ENCODE measurements at regions not wholly inside any gene's neighbourhood (a gene's known extent, or its start where the extent isn't known, plus 50 kb on each side); places are given as distances from the start of the nearest gene placed in this dataset.

DNA sequence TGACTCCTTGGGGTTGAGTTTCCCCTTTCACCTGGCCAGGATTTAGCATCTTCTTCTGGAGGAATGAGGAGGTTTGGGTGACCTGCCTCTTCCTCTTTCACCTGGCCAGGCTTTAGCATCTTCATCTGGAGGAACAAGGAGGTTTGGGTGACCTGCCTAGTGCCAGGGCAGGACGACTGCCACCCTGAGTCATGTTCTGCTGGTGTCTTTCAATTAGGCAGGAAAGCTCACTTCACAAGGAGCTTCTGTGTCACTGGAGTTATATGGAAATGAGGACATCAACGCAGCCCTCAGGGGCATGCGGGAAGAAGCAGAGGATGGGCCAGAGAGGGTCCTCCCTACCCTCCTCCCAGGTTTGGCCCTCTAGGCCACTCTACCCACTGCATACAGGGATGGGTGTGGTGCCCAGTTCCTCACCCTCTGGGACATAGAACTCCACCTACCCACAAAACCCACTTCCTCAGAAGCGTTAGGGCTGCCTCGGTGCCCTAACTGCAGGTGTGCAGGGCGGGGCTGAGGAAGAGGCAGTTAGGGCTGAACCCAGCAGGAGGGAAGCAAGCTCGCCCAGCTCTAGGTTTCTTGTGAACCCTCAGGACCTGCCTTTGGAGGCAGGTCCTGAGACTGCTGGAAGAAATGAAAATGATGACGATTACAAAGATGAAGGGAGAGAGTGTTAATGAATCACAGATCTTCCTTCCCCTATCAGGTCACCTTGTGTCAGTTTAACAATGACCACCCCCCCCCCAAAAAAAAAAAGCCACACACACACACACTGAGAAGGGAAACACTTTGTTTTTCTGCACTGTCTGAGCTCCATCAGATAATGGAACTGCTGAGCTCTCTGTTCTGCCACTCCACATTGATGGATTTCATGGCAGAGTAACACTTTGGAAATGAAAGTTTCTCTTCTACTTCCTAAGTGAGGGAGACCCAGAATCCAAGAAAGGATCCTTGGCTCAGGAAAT is 71.0 kb downstream of the ARL4C start:
- TF ChIP-seq, protein P1, sequence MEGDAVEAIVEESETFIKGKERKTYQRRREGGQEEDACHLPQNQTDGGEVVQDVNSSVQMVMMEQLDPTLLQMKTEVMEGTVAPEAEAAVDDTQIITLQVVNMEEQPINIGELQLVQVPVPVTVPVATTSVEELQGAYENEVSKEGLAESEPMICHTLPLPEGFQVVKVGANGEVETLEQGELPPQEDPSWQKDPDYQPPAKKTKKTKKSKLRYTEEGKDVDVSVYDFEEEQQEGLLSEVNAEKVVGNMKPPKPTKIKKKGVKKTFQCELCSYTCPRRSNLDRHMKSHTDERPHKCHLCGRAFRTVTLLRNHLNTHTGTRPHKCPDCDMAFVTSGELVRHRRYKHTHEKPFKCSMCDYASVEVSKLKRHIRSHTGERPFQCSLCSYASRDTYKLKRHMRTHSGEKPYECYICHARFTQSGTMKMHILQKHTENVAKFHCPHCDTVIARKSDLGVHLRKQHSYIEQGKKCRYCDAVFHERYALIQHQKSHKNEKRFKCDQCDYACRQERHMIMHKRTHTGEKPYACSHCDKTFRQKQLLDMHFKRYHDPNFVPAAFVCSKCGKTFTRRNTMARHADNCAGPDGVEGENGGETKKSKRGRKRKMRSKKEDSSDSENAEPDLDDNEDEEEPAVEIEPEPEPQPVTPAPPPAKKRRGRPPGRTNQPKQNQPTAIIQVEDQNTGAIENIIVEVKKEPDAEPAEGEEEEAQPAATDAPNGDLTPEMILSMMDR (IDR thresholded peaks at IDR 0.05; ENCODE audit: poor library complexity, severe bottlenecking): no peak
- TF ChIP-seq EZH2 (IDR thresholded peaks at IDR 0.05; ENCODE audit: borderline replicate concordance, insufficient read depth, low read length, poor library complexity, severe bottlenecking): no peak
- no peak for TF ChIP-seq EP300 (conservative IDR thresholded peaks at IDR 0.05; ENCODE audit: poor library complexity, severe bottlenecking)
- TF ChIP-seq POLR2AphosphoS5 (IDR thresholded peaks at IDR 0.05): no peak
- TF ChIP-seq MXI1 (conservative IDR thresholded peaks at IDR 0.05; ENCODE audit: poor library complexity, severe bottlenecking): no peak
- TF ChIP-seq RAD21 (conservative IDR thresholded peaks at IDR 0.05): no peak
- TF ChIP-seq, protein P2, sequence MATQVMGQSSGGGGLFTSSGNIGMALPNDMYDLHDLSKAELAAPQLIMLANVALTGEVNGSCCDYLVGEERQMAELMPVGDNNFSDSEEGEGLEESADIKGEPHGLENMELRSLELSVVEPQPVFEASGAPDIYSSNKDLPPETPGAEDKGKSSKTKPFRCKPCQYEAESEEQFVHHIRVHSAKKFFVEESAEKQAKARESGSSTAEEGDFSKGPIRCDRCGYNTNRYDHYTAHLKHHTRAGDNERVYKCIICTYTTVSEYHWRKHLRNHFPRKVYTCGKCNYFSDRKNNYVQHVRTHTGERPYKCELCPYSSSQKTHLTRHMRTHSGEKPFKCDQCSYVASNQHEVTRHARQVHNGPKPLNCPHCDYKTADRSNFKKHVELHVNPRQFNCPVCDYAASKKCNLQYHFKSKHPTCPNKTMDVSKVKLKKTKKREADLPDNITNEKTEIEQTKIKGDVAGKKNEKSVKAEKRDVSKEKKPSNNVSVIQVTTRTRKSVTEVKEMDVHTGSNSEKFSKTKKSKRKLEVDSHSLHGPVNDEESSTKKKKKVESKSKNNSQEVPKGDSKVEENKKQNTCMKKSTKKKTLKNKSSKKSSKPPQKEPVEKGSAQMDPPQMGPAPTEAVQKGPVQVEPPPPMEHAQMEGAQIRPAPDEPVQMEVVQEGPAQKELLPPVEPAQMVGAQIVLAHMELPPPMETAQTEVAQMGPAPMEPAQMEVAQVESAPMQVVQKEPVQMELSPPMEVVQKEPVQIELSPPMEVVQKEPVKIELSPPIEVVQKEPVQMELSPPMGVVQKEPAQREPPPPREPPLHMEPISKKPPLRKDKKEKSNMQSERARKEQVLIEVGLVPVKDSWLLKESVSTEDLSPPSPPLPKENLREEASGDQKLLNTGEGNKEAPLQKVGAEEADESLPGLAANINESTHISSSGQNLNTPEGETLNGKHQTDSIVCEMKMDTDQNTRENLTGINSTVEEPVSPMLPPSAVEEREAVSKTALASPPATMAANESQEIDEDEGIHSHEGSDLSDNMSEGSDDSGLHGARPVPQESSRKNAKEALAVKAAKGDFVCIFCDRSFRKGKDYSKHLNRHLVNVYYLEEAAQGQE (IDR thresholded peaks at IDR 0.05; ENCODE audit: borderline replicate concordance): no peak
- no peak for TF ChIP-seq TAF1 (IDR thresholded peaks at IDR 0.05; ENCODE audit: low read depth)
- no peak for TF ChIP-seq SMC3 (conservative IDR thresholded peaks at IDR 0.05; ENCODE audit: poor library complexity)
